Aorta (tissue), 5 donors: ENCODE measurements at regions not wholly inside any gene's neighbourhood (a gene's known extent, or its start where the extent isn't known, plus 50 kb on each side); places are given as distances from the start of the nearest gene placed in this dataset.
A peak's percentile ranks its signal among the peaks of the same experiment; 100 is the strongest.

ENCODE experiments used
- ATAC-seq: fragments of 200-7000 bp; cut with Tn5 transposase; one replicate; pipeline ENCODE4 v1.9.1; 2022; ENCODE audit warnings: moderate library complexity; ENCODE audit not compliant: low FRiP score
- DNase-seq, 2 donors: peaks; one replicate each; pipeline ENCODE4 v3.0.0-alpha.2; 2020
- H3K27ac ChIP-seq, 2 donors: one replicate each; pipeline ENCODE4 v1.5.1; 2013; ENCODE audit warnings: low read length in 2 of 2, mild to moderate bottlenecking in 2 of 2, moderate library complexity in 2 of 2, control low read depth in 1 of 2, inconsistent platforms in 1 of 2, low read depth in 1 of 2
- H3K27me3 ChIP-seq, 2 donors: one replicate each; pipeline ENCODE4 v1.6.1; 2013; ENCODE audit warnings: control low read depth in 1 of 2, low read length in 1 of 2, mild to moderate bottlenecking in 1 of 2, moderate library complexity in 1 of 2; ENCODE audit not compliant: insufficient read depth in 2 of 2, control insufficient read depth in 1 of 2
- H3K36me3 ChIP-seq, 2 donors: one replicate each; pipeline ENCODE4 v1.6.1; 2013; ENCODE audit warnings: control low read depth in 1 of 2, low read length in 1 of 2, mild to moderate bottlenecking in 1 of 2; ENCODE audit not compliant: insufficient read depth in 2 of 2, control insufficient read depth in 1 of 2
- H3K4me1 ChIP-seq, 2 donors: one replicate each; pipeline ENCODE4 v1.6.1; 2013; ENCODE audit warnings: low read length in 2 of 2, control low read depth in 1 of 2, mild to moderate bottlenecking in 1 of 2, moderate library complexity in 1 of 2; ENCODE audit not compliant: insufficient read depth in 2 of 2, control insufficient read depth in 1 of 2
- H3K4me3 ChIP-seq, 2 donors: one replicate each; pipeline ENCODE4 v1.5.1; 2013; ENCODE audit warnings: low read length in 2 of 2, control low read depth in 1 of 2, mild to moderate bottlenecking in 1 of 2
- H3K9me3 ChIP-seq: one replicate; pipeline ENCODE4 v1.6.1; 2013; ENCODE audit warnings: mild to moderate bottlenecking, low read length; ENCODE audit not compliant: control insufficient read depth
- WGBS, 2 donors: extraction: QIAGEN DNeasy Blood & Tissue Kit; methylation state at CpG; one replicate each; pipeline ENCODE4 v1.1.7; 2013; 5-methylcytosine and 5-hydroxymethylcytosine counted together
- intact Hi-C, 2 donors: fragments of 100-400 bp; cut with DNase I; formaldehyde crosslinking; loops; one replicate each; pipeline versions ENCODE4 v1.14.2 to v1.15.0; 2022
- donor health status: healthy with polysubstance abuse.
- donor health status: Bipolar disorder and iron deficiency.
- donor health status: DM: no; HTN: no; CAD: no.
- donor health status: DM: no; HTN: no; CAD: no.
- donor health status: DM: yes; HTN: yes; CAD: no.

- Histone ChIP-seq H3K4me1 (peaks cover 4 to 7% of the 10 kb centered on the region in 2 donors), H3K4me3 (no peak overlapping the region), H3K27ac (no peak overlapping the region), H3K27me3 (no peaks in the 10 kb centered on the region), H3K36me3 (no peaks in the 10 kb centered on the region), H3K9me3 (no peaks in the 10 kb centered on the region)
- ATAC-seq (no peak), DNase-seq (no peak)
- WGBS, 2 donors = 61 to 68% methylated on average over 5 of the region's 5 CpGs
- intact Hi-C loops = no loop called here
These were observed 145.9 kb upstream of the NAV2 start for GRCh38 chr11:19566583-19567379.

GRCh38 chr11:19565639-19566038, 147.0 kb upstream of the NAV2 start:
- intact Hi-C loops = loop anchor here (2.0 kb wide), 2 partner anchors 173 to 339 kb away; no protein-coding TSS in a partner anchor
- no peaks in the 10 kb centered on the region for H3K27me3 ChIP-seq
- WGBS, 2 donors = 91 to 94% methylated on average over 7 of the region's 7 CpGs
- ATAC-seq = no peak
- no peak for DNase-seq
- H3K4me1 ChIP-seq = peaks cover 4 to 7% of the 10 kb centered on the region in 2 donors
- H3K9me3 ChIP-seq = no peaks in the 10 kb centered on the region
- H3K27ac ChIP-seq = no peak overlapping the region
- H3K36me3 ChIP-seq = no peaks in the 10 kb centered on the region
- no peak overlapping the region for H3K4me3 ChIP-seq

- Histone ChIP-seq H3K4me1 (peaks cover 0 to 3% of the 10 kb centered on the region in 2 donors), H3K36me3 (no peaks in the 10 kb centered on the region), H3K27ac (no peak overlapping the region), H3K27me3 (no peaks in the 10 kb centered on the region), H3K4me3 (no peak overlapping the region), H3K9me3 (no peaks in the 10 kb centered on the region)
- DNase-seq (no peak), ATAC-seq (no peak)
- intact Hi-C loops = no loop called here
- WGBS, 2 donors = 91 to 94% methylated on average over 4 of the region's 4 CpGs
These were observed 150.5 kb upstream of the NAV2 start for GRCh38 chr11:19562156-19562555.

- ATAC-seq (no peak), DNase-seq (no peak)
- no peaks in the 10 kb centered on the region for H3K27me3 ChIP-seq
- no peak overlapping the region for H3K27ac ChIP-seq
- H3K9me3 ChIP-seq = no peaks in the 10 kb centered on the region
- intact Hi-C loops = loop anchor here in 1 of 2 donors (2.0 kb wide), 1 partner anchor 570 kb away; no protein-coding TSS in a partner anchor
- 90 to 93% methylated on average over 8 of the region's 8 CpGs for WGBS, 2 donors
- H3K36me3 ChIP-seq = no peaks in the 10 kb centered on the region
- H3K4me3 ChIP-seq = no peak overlapping the region
- no peaks in the 10 kb centered on the region for H3K4me1 ChIP-seq
These were observed 151.6 kb upstream of the NAV2 start for GRCh38 chr11:19561011-19561410.

DNA sequence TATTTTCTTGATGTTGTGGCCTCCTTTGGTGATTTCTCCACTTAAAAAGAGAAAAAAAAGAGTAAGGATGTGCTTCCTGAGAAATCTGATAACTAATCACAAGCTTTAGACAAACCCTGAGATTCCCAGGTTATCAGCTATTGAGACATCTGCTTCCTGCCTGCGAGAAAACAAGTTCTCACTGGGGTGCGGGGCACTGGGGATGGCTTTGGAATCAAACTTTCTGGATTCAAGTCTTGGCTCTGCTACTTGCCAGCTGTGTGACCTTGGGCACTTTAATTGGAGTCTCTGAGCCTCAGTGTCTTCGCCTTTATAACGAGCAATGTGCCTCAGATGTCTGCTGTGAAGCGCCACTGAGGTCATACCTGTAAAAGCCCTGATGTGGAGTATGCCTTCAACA, 152.5 kb upstream of the NAV2 start:
- Histone ChIP-seq H3K4me3 (no peak overlapping the region), H3K27me3 (no peaks in the 10 kb centered on the region), H3K27ac (no peak overlapping the region), H3K9me3 (no peaks in the 10 kb centered on the region), H3K4me1 (no peaks in the 10 kb centered on the region), H3K36me3 (no peaks in the 10 kb centered on the region)
- no peak for DNase-seq
- 94% methylated on average over 5 of the region's 5 CpGs for WGBS, 2 donors
- intact Hi-C loops = loop anchor here in 1 of 2 donors (2.0 kb wide), 1 partner anchor 571 kb away; no protein-coding TSS in a partner anchor
- no peak for ATAC-seq

GRCh38 chr11:19559746-19560145, 152.9 kb upstream of the NAV2 start:
- Histone ChIP-seq H3K9me3 (no peaks in the 10 kb centered on the region), H3K4me1 (no peaks in the 10 kb centered on the region), H3K27me3 (no peaks in the 10 kb centered on the region), H3K4me3 (no peak overlapping the region), H3K36me3 (no peaks in the 10 kb centered on the region), H3K27ac (no peak overlapping the region)
- WGBS, 2 donors = 89 to 91% methylated on average over 6 of the region's 6 CpGs
- no peak for ATAC-seq
- intact Hi-C loops = loop anchor here (2.0 to 10.0 kb wide), 4 partner anchors 343 to 795 kb away; no protein-coding TSS in a partner anchor
- no peak for DNase-seq

GRCh38 chr11:19558189-19558986, 154.2 kb upstream of the NAV2 start:
- no peaks in the 10 kb centered on the region for H3K4me1 ChIP-seq
- 85% methylated on average over 12 of the region's 12 CpGs for WGBS, 2 donors
- H3K27me3 ChIP-seq = no peaks in the 10 kb centered on the region
- no peak overlapping the region for H3K4me3 ChIP-seq
- no peaks in the 10 kb centered on the region for H3K9me3 ChIP-seq
- DNase-seq = no peak
- intact Hi-C loops = loop anchor here (5.0 to 10.0 kb wide), 3 partner anchors 344 to 796 kb away; no protein-coding TSS in a partner anchor
- H3K36me3 ChIP-seq = no peaks in the 10 kb centered on the region
- no peak for ATAC-seq
- H3K27ac ChIP-seq = no peak overlapping the region

- WGBS, 2 donors = 5 to 6% methylated on average over 7 of the region's 7 CpGs
These were observed 154.9 kb upstream of the NAV2 start for GRCh38 chr11:19557720-19558140.

More at GRCh38 chr11:19557720-19558140, 154.9 kb upstream of the NAV2 start:
- no peak overlapping the region for H3K4me3 ChIP-seq
- no peaks in the 10 kb centered on the region for H3K27me3 ChIP-seq
- H3K4me1 ChIP-seq = no peaks in the 10 kb centered on the region
- no peaks in the 10 kb centered on the region for H3K36me3 ChIP-seq
- DNase-seq = peak; percentile 86 to 96
- H3K27ac ChIP-seq = no peak overlapping the region
- peak; percentile 80 for ATAC-seq
- intact Hi-C loops = loop anchor here (5.0 to 10.0 kb wide), 3 partner anchors 345 to 797 kb away; no protein-coding TSS in a partner anchor
- no peaks in the 10 kb centered on the region for H3K9me3 ChIP-seq
